Eye (tissue), 1 donor: ENCODE measurements at regions not wholly inside any gene's neighbourhood (a gene's known extent, or its start where the extent isn't known, plus 50 kb on each side); places are given as distances from the start of the nearest gene placed in this dataset.

ENCODE experiments used
- DNase-seq: peaks from one replicate; pipeline ENCODE4 v3.0.0-alpha.2; 2015

GRCh38 chr17:11077673-11078072, 163.3 kb upstream of the SHISA6 start:
- DNase-seq = no peak

GRCh38 chr17:11074451-11074850, 166.6 kb upstream of the SHISA6 start:
- DNase-seq = no peak

GRCh38 chr17:11056926-11057325, 184.1 kb upstream of the SHISA6 start:
- no peak for DNase-seq

GRCh38 chr17:11053846-11054245, 187.2 kb upstream of the SHISA6 start:
- DNase-seq = no peak

GRCh38 chr17:11049539-11049938, 191.5 kb upstream of the SHISA6 start:
- no peak for DNase-seq

- DNase-seq = no peak
These were observed 193.8 kb upstream of the SHISA6 start for GRCh38 chr17:11047228-11047627.

GRCh38 chr17:11039342-11039741, 201.5 kb upstream of the PIRT start:
- no peak for DNase-seq

- no peak for DNase-seq
These were observed 197.8 kb upstream of the PIRT start for GRCh38 chr17:11035681-11036080.

- DNase-seq = no peak
These were observed 193.9 kb upstream of the PIRT start for GRCh38 chr17:11031787-11032186.

GRCh38 chr17:11029791-11030190, 191.9 kb upstream of the PIRT start:
- peak; percentile 15 for DNase-seq

- no peak for DNase-seq
These were observed 190.5 kb upstream of the PIRT start for GRCh38 chr17:11028349-11028748.

GRCh38 chr17:11026903-11027302, 189.0 kb upstream of the PIRT start:
- DNase-seq = peak; percentile 9

- DNase-seq = no peak
These were observed 186.0 kb upstream of the PIRT start for GRCh38 chr17:11023639-11024479.

- no peak for DNase-seq
These were observed 168.6 kb upstream of the PIRT start for GRCh38 chr17:11006530-11006929.

- no peak for DNase-seq
These were observed 168.1 kb upstream of the PIRT start for GRCh38 chr17:11005940-11006339.

GRCh38 chr17:11002417-11002816, 164.5 kb upstream of the PIRT start:
- DNase-seq = no peak

GRCh38 chr17:11001651-11002050, 163.8 kb upstream of the PIRT start:
- peak; percentile 19 for DNase-seq

GRCh38 chr17:10999484-10999883, 161.6 kb upstream of the PIRT start:
- DNase-seq = no peak

GRCh38 chr17:10993126-10993525, 155.2 kb upstream of the PIRT start:
- no peak for DNase-seq

- DNase-seq = peak; percentile 16
These were observed 154.4 kb upstream of the PIRT start for GRCh38 chr17:10992106-10992880.

- DNase-seq = no peak
These were observed 149.9 kb upstream of the PIRT start for GRCh38 chr17:10987786-10988185.

GRCh38 chr17:10984220-10984619, 146.3 kb upstream of the PIRT start:
- no peak for DNase-seq

GRCh38 chr17:10976401-10976800, 138.5 kb upstream of the PIRT start:
- DNase-seq = no peak

GRCh38 chr17:10968007-10968406, 130.1 kb upstream of the PIRT start:
- no peak for DNase-seq
